GM18517 (cell line): ENCODE measurements at regions not wholly inside any gene's neighbourhood (a gene's known extent, or its start where the extent isn't known, plus 50 kb on each side); places are given as distances from the start of the nearest gene placed in this dataset.

Source experiments
- ATAC-seq: cut with Tn5 transposase; IDR thresholded peaks from one replicate; pipeline ENCODE4 v1.9.1; 2021; ENCODE audit warnings: mild to moderate bottlenecking, moderate library complexity; ENCODE audit not compliant: unreplicated experiment

GRCh38 chr7:79593866-79594301 is 140.4 kb upstream of the MAGI2 start:
- no peak for ATAC-seq

DNA sequence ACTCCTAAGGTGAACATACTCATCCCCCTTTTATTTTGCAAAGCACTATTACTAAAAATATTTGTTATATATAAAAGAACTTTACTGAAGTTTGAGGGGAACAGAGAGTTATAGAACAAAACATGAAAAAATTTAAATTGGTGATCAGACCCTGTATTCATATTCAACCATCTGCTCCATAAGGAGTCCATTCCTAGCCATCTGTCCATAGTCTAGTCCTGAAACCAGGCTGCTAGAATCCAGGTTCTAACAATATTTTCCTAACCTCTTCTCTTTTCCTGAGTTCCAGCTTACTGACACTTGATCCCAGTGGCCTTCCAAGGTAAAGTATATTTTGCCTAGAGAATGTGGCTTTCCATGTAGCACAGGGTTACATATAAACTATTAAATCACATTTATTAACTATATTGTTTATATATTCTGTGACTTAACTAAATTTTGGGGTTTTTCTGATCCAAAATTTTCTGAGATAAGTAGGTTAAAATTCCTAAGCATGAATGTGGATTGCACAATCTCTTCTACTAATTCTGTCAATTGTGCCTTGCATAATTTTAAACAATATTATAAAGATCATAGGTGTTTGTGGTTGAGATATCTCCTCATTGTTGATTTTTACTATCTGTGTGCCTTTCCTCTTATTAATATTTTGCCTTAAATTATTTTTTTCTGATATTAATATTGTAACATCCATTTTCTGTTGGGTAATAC is 137.6 kb upstream of the MAGI2 start:
- ATAC-seq: no peak

DNA sequence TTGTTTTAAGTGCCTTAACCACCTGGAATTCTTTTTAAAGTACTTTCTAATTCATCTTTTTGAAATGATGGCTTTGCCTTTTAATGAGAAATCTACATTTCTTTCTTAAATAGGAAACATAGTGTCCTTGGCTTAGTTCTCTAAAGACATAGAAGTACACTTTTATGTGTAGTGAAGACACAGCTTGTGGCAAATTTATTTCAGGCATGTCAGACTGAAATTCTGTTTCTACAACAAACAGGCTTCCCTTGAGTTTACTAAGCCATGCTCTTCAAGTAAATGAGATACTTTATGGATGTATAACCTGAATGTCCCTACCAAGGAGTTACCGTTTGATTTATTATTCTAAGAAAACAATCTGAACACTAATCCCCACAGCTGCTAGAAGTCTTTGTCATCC is 136.9 kb upstream of the MAGI2 start:
- no peak for ATAC-seq

DNA sequence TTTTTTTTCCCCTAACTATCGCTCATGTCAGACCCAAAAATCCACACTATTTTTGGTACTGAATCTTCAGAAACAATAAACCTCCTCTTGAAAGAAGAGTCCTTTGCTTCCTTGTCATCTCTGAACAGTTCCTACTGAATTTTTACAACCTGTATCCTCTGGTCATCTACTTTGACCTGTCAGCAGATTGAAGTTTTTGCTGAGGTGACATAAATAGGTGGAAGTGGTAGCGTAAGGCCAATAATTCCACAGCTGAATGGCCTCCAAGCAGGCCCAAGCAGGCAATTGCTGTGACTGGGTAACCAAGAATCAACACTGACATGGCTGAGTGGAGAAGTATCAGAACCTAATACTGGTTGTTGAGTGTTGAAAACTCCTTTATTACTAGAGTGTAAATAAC is 117.4 kb upstream of the MAGI2 start:
- no peak for ATAC-seq

DNA sequence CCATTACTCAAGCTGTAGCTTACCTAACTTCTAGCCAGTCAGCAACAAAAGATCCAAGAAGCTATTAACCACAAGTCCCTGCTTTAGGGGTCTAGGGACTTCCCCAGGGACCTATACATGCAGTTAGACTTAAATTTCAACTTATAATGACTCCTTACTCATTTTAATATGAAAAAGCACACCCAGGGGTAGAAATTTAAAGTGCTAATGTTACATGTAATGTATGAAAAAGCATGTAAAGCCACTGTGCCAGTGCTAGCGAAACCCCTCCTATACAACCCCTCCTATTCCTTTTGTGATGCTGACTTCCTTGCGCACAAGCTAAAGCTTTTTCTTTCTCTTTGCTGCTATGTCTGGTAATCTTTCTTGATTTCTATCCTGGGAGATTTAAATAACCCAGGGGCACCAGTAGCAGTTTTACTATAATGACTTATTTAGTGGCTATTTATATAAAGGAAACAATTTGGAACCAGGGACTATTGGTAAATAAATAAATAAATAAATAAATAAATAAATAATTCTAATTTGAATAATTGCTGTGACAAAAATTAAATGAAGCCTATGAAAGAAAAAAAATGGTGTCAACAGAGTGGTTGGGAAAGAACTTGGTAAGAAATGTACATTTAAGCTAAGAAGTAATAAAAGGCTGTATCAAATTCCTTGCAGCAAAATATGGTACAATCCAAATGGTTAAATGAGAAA is 110.5 kb upstream of the MAGI2 start:
- ATAC-seq: no peak

GRCh38 chr7:79555571-79555970 is 102.1 kb upstream of the MAGI2 start:
- no peak for ATAC-seq

- no peak for ATAC-seq
Measured at GRCh38 chr7:79553811-79554555, 100.5 kb upstream of the MAGI2 start.

GRCh38 chr7:79552463-79552862 is 99.0 kb upstream of the MAGI2 start:
- no peak for ATAC-seq

GRCh38 chr7:79548727-79549126 is 95.3 kb upstream of the MAGI2 start:
- ATAC-seq: no peak

DNA sequence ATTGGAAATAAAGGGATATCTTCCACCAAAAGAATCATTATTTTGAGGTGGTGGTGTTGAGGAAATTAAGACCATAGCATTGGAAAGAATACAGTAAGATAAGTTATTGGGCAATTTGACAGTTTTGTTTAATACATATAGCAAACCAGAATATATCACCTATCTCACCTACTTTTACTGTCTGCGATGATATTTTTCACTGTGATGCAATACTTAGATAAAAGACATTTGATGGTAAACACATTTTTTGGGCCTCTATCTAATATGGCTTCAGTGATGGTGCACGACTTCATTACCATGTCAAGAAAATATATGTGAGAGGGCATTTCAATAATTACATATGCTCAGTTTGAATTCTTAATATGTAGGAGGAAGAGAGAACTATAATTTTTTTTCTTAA is 93.7 kb upstream of the MAGI2 start:
- ATAC-seq: no peak

DNA sequence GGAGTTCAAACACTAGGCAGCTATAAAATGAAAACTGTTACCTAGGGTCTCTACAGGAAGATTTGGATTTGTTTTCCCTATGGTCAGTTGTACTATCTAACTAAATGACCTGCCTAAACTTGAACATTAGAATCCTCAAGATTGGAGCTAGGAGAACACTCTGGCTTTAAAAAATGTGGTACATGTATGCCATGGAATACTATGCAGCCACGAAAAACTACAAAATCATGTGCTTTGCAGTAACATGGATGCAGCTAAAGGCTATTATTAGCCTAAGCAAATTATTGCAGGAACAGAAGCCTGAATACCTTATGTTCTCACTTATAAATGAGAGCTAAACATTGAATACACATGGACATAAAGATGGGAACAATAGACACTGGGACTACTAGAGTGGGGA is 87.1 kb upstream of the MAGI2 start:
- ATAC-seq: no peak

DNA sequence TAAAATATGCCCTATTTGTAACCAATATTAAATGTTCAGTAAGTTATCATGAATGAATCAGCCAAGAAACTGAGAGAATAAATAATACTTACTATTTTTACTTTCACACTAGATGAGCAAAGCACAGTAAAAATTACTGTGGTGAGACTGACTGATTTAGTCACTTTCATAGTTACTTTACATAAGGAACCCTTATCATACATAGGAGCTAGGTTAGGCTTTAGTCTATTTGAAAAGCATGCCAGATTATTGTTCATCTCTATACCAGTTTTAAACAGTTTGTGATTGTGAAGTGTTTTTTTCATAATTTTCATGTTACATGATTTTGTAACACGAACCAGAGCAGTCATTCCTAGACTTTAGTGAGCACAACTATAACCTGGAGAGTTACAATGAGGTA is 80.7 kb upstream of the MAGI2 start:
- ATAC-seq: no peak

DNA sequence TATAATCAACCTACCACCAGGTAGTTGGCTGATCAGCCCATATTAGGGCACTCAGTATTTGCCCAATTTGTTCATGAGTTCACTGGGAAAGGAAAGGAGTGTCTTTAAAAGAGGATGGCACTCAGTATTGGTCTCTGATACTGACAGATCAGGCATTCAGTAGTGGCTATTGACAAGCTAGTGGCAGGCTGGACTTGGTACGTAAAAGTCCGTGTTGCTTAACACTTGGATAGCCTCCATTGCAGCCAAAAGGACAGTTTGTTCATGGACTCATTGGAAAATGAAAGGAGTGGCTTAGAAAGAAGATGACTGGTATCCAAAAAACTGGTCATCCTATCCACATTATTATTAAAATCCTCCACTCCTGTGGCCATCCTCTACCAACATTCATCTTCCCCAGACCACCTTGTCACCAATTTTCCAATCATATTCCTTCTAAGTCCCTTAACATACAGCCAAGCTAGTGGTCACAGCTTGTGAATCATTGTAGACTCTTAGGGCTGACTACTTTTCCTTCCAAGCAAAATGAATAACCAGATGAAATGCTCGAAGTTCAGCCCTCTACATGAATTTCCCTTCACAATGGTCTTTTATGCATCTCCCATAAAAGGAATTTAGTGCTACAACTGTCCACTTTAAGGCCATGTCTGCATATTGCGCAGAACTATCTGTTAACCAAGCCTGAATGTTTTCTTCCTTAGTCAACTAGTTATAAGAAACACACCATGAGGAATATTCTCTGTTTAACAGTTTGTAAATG is 78.6 kb upstream of the MAGI2 start:
- ATAC-seq: no peak

GRCh38 chr7:79531116-79531515 is 77.6 kb upstream of the MAGI2 start:
- no peak for ATAC-seq

DNA sequence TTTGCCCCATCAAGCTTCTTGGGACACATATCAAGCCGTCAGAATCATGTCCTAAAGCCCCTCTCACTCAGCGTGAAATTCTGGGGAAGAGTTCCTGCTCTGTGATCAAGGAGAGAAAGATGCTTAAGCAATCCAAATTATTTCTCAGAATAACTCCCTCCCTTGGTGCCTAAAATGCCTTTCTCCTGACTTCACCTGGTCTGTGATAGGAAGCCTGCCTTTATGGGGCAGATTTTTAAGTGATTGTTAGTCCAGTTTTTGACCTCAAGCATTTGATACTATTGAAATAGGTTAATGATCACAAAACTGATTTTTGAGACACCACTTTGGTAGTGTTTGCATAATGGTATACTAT is 76.4 kb upstream of the MAGI2 start:
- no peak for ATAC-seq

GRCh38 chr7:79529214-79529880 is 75.9 kb upstream of the MAGI2 start:
- ATAC-seq: no peak

GRCh38 chr7:79528421-79528820 is 75.0 kb upstream of the MAGI2 start:
- no peak for ATAC-seq

GRCh38 chr7:79524048-79524447 is 70.6 kb upstream of the MAGI2 start:
- no peak for ATAC-seq

GRCh38 chr7:79523436-79523835 is 70.0 kb upstream of the MAGI2 start:
- ATAC-seq: no peak

GRCh38 chr7:79520543-79520942 is 67.1 kb upstream of the MAGI2 start:
- ATAC-seq: no peak

DNA sequence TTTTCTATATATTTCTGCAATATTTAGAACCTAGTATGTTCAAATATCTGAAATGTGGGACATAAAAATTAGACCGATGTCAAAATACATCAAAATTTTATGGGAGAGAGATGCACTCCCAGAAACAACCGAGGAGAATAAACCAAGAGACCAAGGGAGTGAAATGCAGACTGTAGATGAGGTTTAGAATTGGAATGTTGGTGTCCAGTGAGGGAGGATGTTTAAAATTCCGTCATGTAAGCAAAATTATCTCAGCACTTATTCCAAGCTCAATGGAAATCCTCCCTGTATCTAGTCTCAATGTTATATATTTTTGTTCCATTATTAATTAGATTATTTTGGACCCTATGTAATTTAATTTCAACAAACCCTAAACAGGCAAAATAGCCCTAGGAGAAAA is 61.9 kb upstream of the MAGI2 start:
- no peak for ATAC-seq
